ENCODE measurements at regions not wholly inside any gene's neighbourhood (a gene's known extent, or its start where the extent isn't known, plus 50 kb on each side); places are given as distances from the start of the nearest gene placed in this dataset.

DNA sequence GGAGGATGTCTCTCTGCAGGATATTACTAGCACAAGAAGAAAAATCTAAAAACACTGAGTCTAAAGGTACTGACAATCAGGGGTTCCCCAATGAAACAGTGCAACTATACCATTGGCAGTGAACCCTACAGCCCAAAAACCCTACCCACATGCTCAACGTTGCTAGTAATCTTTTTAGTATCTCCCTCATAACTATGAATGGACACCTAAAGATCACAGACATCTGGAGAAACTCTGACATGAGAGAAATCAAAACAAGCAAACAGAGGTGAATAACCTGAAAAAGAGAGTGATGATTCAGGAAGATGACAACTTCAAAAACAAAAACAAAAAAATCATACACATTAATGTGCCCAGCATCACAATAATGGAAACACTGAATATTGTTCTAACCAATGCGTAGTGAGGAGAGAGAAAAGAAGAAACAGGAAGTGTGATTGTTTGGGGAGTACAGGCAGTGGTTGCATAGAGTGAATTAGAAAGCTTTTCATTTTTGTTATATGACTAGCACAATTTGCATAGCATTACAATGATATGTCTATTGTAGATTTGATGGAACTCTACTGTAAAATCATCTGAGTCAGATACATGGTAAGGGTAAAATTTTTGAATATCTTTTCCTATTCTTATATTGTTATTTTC is 78.9 kb upstream of the FMR1 start:
- TF ChIP-seq EGR1 (IDR thresholded peaks at IDR 0.05; ENCODE audit: low read depth) (no peak), CEBPB (IDR thresholded peaks at IDR 0.05; ENCODE audit: low read depth) (no peak), SP1 (IDR thresholded peaks at IDR 0.05; ENCODE audit: low read depth) (no peak), ELF1 (IDR thresholded peaks at IDR 0.05; ENCODE audit: borderline replicate concordance, low read depth) (no peak), TCF7L2 (IDR thresholded peaks at IDR 0.05; ENCODE audit: borderline replicate concordance, extremely low read depth, insufficient read depth, insufficient read length) (no peak), ZNF274 (IDR thresholded peaks at IDR 0.05; ENCODE audit: low read depth, low read length) (no peak), JUND (IDR thresholded peaks at IDR 0.05) (no peak)
- TF ChIP-seq, protein P1, sequence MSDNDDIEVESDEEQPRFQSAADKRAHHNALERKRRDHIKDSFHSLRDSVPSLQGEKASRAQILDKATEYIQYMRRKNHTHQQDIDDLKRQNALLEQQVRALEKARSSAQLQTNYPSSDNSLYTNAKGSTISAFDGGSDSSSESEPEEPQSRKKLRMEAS (IDR thresholded peaks at IDR 0.05), result no peak
- Histone ChIP-seq H3K79me2 (ENCODE audit: insufficient read depth, low read length) (no peaks in the 10 kb centered on the region), H3K4me1 (ENCODE audit: control insufficient read depth in 1 of 2, insufficient read depth in 2 of 2, low read length in 2 of 2) (no peaks in the 10 kb centered on the region), H4K20me1 (ENCODE audit: insufficient read depth) (no peaks in the 10 kb centered on the region), H3K36me3 (ENCODE audit: control insufficient read depth in 1 of 2, insufficient read depth in 2 of 2, low read length in 2 of 2) (no peaks in the 10 kb centered on the region), H2AFZ (ENCODE audit: low read depth, low read length, poor library complexity, severe bottlenecking) (no peak overlapping the region), H3K4me3 (replicated peaks in 1 of 2; ENCODE audit: low read depth in 1 of 2, low read length in 2 of 2) (no peak overlapping the region), H3K9ac (ENCODE audit: low read length) (no peak overlapping the region), H3K9me3 (ENCODE audit: control insufficient read depth in 1 of 2, insufficient read depth in 1 of 2, low read depth in 1 of 2, low read length in 2 of 2) (no peaks in the 10 kb centered on the region), H3K4me2 (ENCODE audit: low read length) (no peak overlapping the region), H3K9me2 (ENCODE audit: insufficient read depth) (no peaks in the 10 kb centered on the region), H3K27ac (ENCODE audit: low read depth, low read length) (no peak overlapping the region), H3K27me3 (ENCODE audit: insufficient read depth, low read length) (no peaks in the 10 kb centered on the region)
- no peak for DNase-seq (ENCODE audit: low read depth, low spot score)
- intact Hi-C loops (cut with micrococcal nuclease), result no loop called here
- ChIA-PET RAD21 (ENCODE audit: low non-redundant PET in 1 of 2, low total read pairs in 2 of 2, uncharacterized antibody in 2 of 2, unreplicated experiment in 2 of 2) (no interaction called here), CTCF (no interaction called here), POLR2A (no interaction called here)
- no peak for ATAC-seq
- no TSS peak for BruUV-seq (replicated peaks)

DNA sequence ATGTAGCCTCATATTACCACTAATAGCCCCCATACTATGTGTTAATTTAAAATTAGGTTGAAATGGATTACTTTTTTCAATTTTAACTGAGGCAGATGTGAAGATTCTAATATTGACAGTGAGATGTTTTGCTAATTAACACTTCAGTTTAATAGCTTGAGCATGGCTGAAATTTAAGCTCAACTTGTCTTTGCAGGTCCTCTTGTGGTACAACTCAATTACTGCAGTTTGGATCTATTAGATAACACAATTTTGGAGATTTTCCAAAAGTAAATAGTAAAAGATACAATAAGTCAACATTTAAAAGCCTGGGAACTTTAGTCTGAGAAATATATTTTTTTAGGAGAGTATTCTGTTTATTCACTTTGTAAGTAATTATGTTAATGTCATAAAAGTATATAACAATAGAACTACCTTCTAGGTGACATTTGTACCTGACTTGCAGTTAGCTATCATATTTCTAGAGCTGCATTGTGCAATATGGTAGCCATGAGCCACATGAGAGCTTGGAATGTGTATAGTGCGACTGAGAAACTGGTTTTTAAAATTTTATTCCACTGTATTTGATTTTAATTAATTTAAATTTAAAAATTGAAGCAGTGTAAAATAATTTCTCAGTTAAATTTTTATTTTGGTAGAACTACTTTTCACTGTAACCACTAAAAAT is 73.1 kb upstream of the FMR1 start:
- Histone ChIP-seq H3K27me3 (ENCODE audit: insufficient read depth, low read length) (no peaks in the 10 kb centered on the region), H3K9ac (ENCODE audit: low read length) (no peak overlapping the region), H4K20me1 (ENCODE audit: insufficient read depth) (no peaks in the 10 kb centered on the region), H3K9me3 (ENCODE audit: control insufficient read depth in 1 of 2, insufficient read depth in 1 of 2, low read depth in 1 of 2, low read length in 2 of 2) (no peaks in the 10 kb centered on the region), H3K4me3 (replicated peaks in 1 of 2; ENCODE audit: low read depth in 1 of 2, low read length in 2 of 2) (no peak overlapping the region), H3K9me2 (ENCODE audit: insufficient read depth) (no peaks in the 10 kb centered on the region), H3K36me3 (ENCODE audit: control insufficient read depth in 1 of 2, insufficient read depth in 2 of 2, low read length in 2 of 2) (no peaks in the 10 kb centered on the region), H3K4me1 (ENCODE audit: control insufficient read depth in 1 of 2, insufficient read depth in 2 of 2, low read length in 2 of 2) (no peaks in the 10 kb centered on the region), H3K4me2 (ENCODE audit: low read length) (no peak overlapping the region), H2AFZ (ENCODE audit: low read depth, low read length, poor library complexity, severe bottlenecking) (no peak overlapping the region), H3K79me2 (ENCODE audit: insufficient read depth, low read length) (no peaks in the 10 kb centered on the region), H3K27ac (ENCODE audit: low read depth, low read length) (no peak overlapping the region)
- RAD21 ChIA-PET (ENCODE audit: low non-redundant PET in 1 of 2, low total read pairs in 2 of 2, uncharacterized antibody in 2 of 2, unreplicated experiment in 2 of 2), result no interaction called here
- CTCF ChIA-PET, result no interaction called here
- no peak for DNase-seq (ENCODE audit: low read depth, low spot score)
- POLR2A ChIA-PET, result no interaction called here
- BruUV-seq (replicated peaks), result no TSS peak
- ATAC-seq, result no peak
- TF ChIP-seq JUND (IDR thresholded peaks at IDR 0.05), result no peak
- TF ChIP-seq, protein P2, sequence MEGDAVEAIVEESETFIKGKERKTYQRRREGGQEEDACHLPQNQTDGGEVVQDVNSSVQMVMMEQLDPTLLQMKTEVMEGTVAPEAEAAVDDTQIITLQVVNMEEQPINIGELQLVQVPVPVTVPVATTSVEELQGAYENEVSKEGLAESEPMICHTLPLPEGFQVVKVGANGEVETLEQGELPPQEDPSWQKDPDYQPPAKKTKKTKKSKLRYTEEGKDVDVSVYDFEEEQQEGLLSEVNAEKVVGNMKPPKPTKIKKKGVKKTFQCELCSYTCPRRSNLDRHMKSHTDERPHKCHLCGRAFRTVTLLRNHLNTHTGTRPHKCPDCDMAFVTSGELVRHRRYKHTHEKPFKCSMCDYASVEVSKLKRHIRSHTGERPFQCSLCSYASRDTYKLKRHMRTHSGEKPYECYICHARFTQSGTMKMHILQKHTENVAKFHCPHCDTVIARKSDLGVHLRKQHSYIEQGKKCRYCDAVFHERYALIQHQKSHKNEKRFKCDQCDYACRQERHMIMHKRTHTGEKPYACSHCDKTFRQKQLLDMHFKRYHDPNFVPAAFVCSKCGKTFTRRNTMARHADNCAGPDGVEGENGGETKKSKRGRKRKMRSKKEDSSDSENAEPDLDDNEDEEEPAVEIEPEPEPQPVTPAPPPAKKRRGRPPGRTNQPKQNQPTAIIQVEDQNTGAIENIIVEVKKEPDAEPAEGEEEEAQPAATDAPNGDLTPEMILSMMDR (IDR thresholded peaks at IDR 0.05 in 2 of 3, conservative IDR thresholded peaks at IDR 0.05 in 1 of 3; ENCODE audit: borderline replicate concordance in 1 of 3, insufficient read depth in 1 of 3, low read depth in 2 of 3, low read length in 2 of 3), result peak in 2 of 3 experiments; percentile 7 to 42; a peak in 3 of 6 replicates
- intact Hi-C loops (cut with micrococcal nuclease), result no loop called here
